Effector memory CD4-positive, alpha-beta T cell (primary cell): ENCODE measurements at regions not wholly inside any gene's neighbourhood (a gene's known extent, or its start where the extent isn't known, plus 50 kb on each side); places are given as distances from the start of the nearest gene placed in this dataset.

ENCODE experiments used
- DNase-seq, 3 donors: peaks; one replicate each; pipeline ENCODE4 v3.0.0-alpha.2; 2020
- H3K27ac ChIP-seq: 2 replicates; pipeline ENCODE4 v1.7.0; 2013; ENCODE audit warnings: mild to moderate bottlenecking, low read length, moderate library complexity; ENCODE audit not compliant: insufficient read depth, poor library complexity, severe bottlenecking
- H3K27me3 ChIP-seq: replicated peaks from 2 replicates; pipeline ENCODE4 v1.7.0; 2013; ENCODE audit warnings: mild to moderate bottlenecking, low read length; ENCODE audit not compliant: insufficient read depth, control insufficient read depth, poor library complexity, severe bottlenecking
- H3K36me3 ChIP-seq: 2 replicates; pipeline ENCODE4 v1.7.0; 2013; ENCODE audit warnings: mild to moderate bottlenecking, low read length, moderate library complexity; ENCODE audit not compliant: control insufficient read depth, insufficient read depth
- H3K4me1 ChIP-seq: 2 replicates; pipeline ENCODE4 v1.7.0; 2013; ENCODE audit warnings: low read length, mild to moderate bottlenecking; ENCODE audit not compliant: control insufficient read depth, insufficient read depth, poor library complexity, severe bottlenecking
- H3K4me3 ChIP-seq: 2 replicates; pipeline ENCODE4 v1.7.0; 2013; ENCODE audit warnings: low read length, low read depth, mild to moderate bottlenecking; ENCODE audit not compliant: insufficient read depth, poor library complexity, severe bottlenecking
- H3K9me3 ChIP-seq: 2 replicates; pipeline ENCODE4 v1.7.0; 2013; ENCODE audit warnings: mild to moderate bottlenecking, low read length, moderate library complexity; ENCODE audit not compliant: control insufficient read depth

DNA sequence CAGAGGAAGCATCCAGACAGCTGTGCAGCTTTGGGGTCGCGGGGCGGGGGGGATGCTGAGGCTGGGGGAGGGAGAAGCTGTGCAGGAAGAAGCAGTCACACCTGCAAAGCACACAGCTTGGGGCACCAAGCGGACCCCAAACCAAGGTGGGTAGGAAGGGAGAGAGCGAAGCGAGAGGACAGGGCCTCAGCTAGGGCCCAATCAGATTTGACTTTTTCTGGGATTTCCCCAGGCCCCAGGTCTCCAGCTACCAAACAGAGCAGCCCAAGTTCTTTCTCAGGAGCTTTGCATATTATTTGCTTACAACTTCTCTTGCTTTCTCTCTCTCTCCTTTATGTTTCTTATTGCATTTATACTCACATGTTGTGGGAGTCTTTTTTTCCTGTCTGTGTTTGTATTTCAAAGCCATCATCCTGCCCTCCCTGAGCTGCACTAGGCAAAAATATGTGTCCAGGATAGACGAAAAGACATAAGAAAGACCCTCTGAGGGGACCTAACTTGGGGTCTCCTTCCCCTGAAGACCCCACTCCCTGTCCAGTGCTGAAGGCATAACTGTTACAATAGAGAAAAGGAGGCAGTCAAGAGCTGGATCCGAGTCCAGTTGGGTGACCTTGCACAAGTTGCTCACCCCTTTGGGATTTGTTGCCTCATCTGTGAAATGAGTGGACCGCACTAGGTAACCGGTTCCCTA, 50.6 kb upstream of the SMNDC1 start:
- H3K27me3 ChIP-seq, result no peaks in the 10 kb centered on the region
- H3K4me3 ChIP-seq, result no peak overlapping the region
- H3K9me3 ChIP-seq, result no peaks in the 10 kb centered on the region
- no peaks in the 10 kb centered on the region for H3K36me3 ChIP-seq
- H3K27ac ChIP-seq, result peak overlapping the region; percentile 82
- peak in 1 of 3 donors; percentile 14 for DNase-seq
- H3K4me1 ChIP-seq, result peaks cover 42% of the 10 kb centered on the region

DNA sequence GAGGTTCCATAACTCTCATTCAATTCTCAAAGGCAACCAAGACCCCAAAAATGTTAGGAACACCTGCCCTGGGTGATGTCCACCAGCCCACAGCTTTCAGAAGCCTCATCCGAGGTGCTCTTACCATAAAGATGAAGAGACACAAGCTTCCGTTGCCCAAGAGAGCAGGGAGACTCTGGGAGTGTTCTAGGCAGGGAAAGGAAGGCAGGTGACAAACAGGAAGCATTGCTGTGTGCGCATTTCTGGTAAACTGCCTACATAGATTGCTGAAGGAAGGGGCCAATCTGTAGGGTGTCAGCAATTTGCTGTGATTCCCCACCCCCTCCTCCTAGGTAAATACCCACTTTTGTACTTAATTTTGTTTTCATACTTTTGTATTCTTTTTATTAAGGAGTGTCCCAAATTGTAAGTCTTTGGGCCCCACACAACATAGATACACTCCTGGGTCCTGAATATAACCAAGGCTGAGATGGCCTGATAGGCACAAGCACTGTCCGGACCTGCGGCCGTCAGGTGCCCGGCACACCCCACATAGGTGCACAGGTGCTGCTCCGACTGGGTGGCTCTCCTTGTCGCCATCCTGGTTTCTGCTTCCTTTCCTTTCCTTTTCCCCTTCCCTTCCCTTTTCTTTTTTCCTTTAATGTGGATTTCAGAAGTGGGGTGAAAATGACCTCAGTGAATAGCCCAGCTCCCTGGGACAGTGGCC, 51.4 kb upstream of the SMNDC1 start:
- H3K9me3 ChIP-seq, result no peaks in the 10 kb centered on the region
- H3K4me3 ChIP-seq, result peak overlapping the region; percentile 36
- peaks cover 42% of the 10 kb centered on the region for H3K4me1 ChIP-seq
- peak in 2 of 3 donors; percentile 18 to 22 for DNase-seq
- H3K27ac ChIP-seq, result peak overlapping the region; percentile 82
- no peaks in the 10 kb centered on the region for H3K27me3 ChIP-seq
- H3K36me3 ChIP-seq, result no peaks in the 10 kb centered on the region

DNA sequence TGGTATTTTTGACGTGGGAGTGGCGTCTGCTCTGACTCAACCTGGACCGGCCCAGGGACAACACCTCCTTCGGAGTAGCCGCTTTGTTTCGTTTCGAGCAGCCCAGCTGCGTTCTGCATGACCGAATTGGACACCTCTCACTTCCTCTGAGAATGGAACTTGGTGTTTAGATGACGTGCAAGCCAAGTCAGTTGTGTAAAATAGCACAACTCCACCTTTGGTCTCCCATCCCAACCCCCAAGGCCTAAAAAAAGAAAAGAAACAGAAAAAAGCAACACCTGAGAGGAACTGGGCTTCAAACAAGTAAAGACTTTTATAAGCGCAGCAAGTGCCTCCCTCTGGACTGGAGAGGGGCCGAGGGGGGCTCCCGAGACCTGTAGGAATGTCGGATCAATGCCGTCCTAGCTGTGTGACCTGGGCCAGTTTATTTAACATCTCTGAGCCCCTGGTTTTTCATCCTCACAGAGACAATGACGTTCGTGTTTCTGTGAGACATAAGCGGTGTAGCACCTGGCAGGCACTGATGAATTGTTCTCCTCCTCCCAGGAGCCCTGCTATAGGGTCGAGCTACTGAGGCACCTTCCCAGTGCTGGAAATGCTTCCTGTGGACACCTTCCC, 52.0 kb upstream of the SMNDC1 start:
- H3K4me3 ChIP-seq, result peak overlapping the region; percentile 36
- no peaks in the 10 kb centered on the region for H3K36me3 ChIP-seq
- H3K9me3 ChIP-seq, result no peaks in the 10 kb centered on the region
- peak; percentile 46 to 61 (median 56) for DNase-seq
- no peaks in the 10 kb centered on the region for H3K27me3 ChIP-seq
- peaks cover 42% of the 10 kb centered on the region for H3K4me1 ChIP-seq
- H3K27ac ChIP-seq, result peak overlapping the region; percentile 82

DNA sequence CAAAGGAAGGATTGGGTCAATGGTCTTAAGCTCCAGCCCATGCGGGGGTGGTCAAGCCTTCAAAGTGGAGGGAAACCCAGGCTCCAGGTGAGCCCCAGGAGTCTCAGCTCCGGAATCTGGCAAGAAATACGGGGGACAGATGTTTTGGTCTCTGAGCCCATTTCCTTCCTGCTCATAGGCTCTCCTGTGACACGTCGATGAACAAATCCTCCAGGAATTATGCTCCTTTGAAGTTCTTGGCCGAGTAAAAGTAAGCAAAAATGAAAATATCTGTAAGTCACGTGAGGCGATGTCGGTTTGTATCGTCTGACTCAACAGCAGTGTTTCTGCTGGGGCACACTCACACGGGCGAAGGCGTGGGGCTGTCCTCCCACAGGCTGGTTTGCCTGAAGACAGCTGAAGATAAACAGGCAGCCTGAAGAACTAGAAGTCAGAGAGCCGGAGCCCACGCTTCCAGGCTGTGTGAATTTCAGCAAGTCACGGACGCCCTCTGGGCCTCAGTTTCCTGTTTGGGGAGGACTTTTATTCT, 52.6 kb upstream of the SMNDC1 start:
- H3K4me3 ChIP-seq, result peak overlapping the region; percentile 36

DNA sequence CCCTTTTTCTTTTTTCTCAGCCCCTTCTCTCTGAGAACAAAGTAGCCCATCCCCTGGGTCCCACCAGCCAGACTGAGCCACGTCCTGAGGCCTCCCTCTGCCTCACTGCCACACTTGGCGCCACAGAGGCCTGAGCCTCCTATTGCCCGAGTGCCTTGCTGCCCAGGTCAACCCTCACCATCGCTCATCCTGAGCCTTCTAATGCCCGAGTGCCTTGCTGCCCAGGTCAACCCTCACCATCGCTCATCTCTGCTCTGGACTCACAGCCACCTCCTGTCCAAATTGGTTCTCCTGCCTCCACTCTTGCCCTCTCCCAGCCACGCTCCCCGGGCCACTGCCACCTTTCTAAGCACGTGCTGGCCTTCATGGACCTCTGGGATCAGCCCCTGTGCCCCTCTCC, 53.2 kb upstream of the SMNDC1 start:
- no peak for DNase-seq
- no peaks in the 10 kb centered on the region for H3K36me3 ChIP-seq
- peak overlapping the region; percentile 82 for H3K27ac ChIP-seq
- no peaks in the 10 kb centered on the region for H3K9me3 ChIP-seq
- H3K4me3 ChIP-seq, result peak overlapping the region; percentile 36
- H3K27me3 ChIP-seq, result no peaks in the 10 kb centered on the region
- peaks cover 42% of the 10 kb centered on the region for H3K4me1 ChIP-seq

More for the DNA sequence above, 52.6 kb upstream of the SMNDC1 start:
- H3K9me3 ChIP-seq, result no peaks in the 10 kb centered on the region
- H3K36me3 ChIP-seq, result no peaks in the 10 kb centered on the region
- peak; percentile 15 to 53 (median 49) for DNase-seq
- H3K27ac ChIP-seq, result peak overlapping the region; percentile 82
- peaks cover 42% of the 10 kb centered on the region for H3K4me1 ChIP-seq
- H3K27me3 ChIP-seq, result no peaks in the 10 kb centered on the region

DNA sequence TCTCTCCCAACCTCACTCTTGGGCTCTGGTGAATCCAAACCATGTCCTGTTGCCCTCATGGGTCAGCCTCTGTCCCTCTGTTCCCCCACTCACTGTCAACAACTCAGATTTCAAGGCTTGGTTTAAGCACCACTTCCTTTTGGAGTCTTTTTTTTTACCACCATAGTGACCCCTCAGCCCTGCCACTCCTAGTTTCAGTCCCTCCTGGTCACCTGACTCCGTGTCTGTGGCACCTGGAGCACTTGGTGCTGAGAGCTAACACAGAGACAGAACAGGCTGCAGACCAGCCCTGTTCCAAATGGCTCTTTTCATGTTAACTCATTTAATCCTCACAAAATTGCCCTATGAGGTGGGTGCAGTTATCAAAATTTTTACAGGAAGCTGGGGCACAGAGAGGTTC, 53.6 kb upstream of the SMNDC1 start:
- H3K27ac ChIP-seq, result no peak overlapping the region
- H3K9me3 ChIP-seq, result no peaks in the 10 kb centered on the region
- peak overlapping the region; percentile 36 for H3K4me3 ChIP-seq
- H3K4me1 ChIP-seq, result peaks cover 42% of the 10 kb centered on the region
- H3K27me3 ChIP-seq, result no peaks in the 10 kb centered on the region
- DNase-seq, result no peak
- no peaks in the 10 kb centered on the region for H3K36me3 ChIP-seq

DNA sequence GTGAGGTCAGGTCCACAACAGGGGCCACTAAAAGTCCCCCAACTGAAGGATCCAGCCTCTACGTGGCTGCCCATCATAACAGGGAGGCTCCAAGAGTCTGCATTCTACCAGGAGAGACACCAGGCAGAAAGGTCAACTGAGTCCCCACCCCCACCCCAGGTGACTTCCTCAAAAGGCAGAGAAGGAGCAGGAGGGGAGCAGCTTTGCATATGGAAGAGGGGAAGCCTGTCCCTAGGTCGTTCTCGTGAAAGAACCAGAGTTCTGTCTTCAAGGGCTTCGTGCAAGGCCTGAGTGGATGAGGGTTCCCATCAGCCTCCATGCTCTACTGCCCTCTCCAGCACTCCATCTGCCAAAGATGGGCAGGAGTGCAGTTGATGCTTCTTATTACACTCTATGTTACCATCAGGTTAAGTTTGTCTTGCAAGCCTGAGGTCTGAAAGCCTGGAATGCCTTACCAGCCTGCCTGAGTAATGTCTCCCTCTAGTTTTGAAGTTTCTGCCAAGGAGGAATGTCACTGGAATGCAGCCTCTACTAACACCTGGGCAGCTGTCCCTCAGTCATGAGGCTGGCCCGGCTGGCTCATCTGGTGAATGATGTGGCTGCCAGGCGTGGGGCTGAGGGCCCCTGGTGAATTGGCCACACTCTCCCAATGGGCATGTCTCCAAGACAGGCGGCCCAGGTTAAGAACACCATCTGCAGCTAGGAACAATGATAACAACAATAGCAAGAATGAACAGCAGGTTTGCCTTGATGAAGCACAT, 54.3 kb upstream of the SMNDC1 start:
- H3K36me3 ChIP-seq, result no peaks in the 10 kb centered on the region
- no peak for DNase-seq
- no peak overlapping the region for H3K27ac ChIP-seq
- H3K27me3 ChIP-seq, result no peaks in the 10 kb centered on the region
- H3K9me3 ChIP-seq, result no peaks in the 10 kb centered on the region
- H3K4me1 ChIP-seq, result peaks cover 45% of the 10 kb centered on the region
- H3K4me3 ChIP-seq, result no peak overlapping the region

DNA sequence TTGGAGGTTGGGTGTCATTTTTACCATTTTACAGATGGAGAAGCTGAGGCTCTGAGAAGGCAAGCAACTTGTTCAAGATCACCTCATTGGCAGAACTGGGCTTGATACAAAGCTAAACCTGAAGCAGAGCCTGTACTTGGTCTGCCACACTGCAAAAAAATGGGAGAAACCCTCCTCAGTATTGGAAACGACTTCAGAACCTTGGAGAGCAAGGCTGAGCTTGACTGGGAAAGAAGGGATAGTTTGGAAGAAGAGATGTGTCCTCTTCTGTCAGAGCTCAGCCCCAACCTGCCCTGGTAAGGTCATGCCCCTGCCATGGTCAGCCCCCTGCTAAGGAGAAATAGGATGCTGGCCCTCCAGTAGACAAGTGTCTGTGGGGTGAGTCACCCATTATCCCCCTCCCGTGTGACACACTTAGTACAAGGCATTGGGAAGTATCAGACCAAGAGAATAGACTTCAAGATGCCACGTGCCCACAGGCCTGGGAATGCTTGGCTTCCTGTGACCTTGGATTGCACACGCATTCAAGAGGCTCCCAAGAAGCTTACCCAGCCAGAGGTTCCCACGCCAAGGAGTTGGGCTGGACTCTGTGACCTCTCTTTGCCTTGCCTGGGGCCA, 56.2 kb upstream of the SMNDC1 start:
- H3K27me3 ChIP-seq, result no peaks in the 10 kb centered on the region
- no peaks in the 10 kb centered on the region for H3K36me3 ChIP-seq
- DNase-seq, result no peak
- no peak overlapping the region for H3K4me3 ChIP-seq
- no peaks in the 10 kb centered on the region for H3K9me3 ChIP-seq
- no peak overlapping the region for H3K27ac ChIP-seq
- H3K4me1 ChIP-seq, result peaks cover 31% of the 10 kb centered on the region

DNA sequence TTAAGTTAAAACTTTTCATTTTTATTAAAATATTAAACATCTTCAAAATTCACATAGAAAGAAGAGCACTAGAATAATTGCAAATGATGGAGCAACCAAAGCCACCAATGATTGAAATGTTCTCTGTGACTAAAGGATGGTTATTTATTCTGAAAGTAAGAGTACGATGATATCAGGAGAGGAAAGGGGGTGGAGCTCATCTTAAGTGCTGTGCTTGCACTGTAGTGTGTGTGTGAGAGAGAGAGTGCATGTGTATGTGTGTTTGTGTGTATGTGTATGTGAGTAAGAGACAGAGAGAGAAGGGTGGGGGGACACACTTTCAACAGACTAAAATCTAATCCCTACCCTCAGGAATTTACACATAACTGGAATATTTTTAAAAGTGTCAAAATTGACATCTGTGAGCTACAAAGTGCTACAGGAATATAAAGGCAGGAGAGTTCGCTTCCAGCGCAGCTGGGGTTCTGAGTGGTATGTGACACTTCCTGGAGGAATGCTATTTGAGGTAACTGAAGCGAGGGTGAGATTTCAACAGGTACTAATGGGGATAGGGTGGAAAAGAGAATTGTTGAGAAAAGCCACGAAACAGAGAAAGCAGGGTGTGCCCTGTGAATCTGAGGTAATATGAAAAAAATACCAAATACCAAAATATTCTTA, 57.2 kb upstream of the SMNDC1 start:
- no peak overlapping the region for H3K27ac ChIP-seq
- no peak overlapping the region for H3K4me3 ChIP-seq
- H3K36me3 ChIP-seq, result no peaks in the 10 kb centered on the region

More for the DNA sequence above, 57.2 kb upstream of the SMNDC1 start:
- peaks cover 22% of the 10 kb centered on the region for H3K4me1 ChIP-seq
- no peaks in the 10 kb centered on the region for H3K27me3 ChIP-seq
- no peaks in the 10 kb centered on the region for H3K9me3 ChIP-seq
- no peak for DNase-seq
